ENCODE measurements at regions not wholly inside any gene's neighbourhood (a gene's known extent, or its start where the extent isn't known, plus 50 kb on each side); places are given as distances from the start of the nearest gene placed in this dataset.

- TF ChIP-seq CTCF (conservative IDR thresholded peaks at IDR 0.05) = no peak
- TF ChIP-seq EZH2 (IDR thresholded peaks at IDR 0.05; ENCODE audit: low read depth) = no peak
Observed at GRCh38 chr5:54831233-54831632, 154.2 kb downstream of the ESM1 start.

Measured in PC-9 (cell line).